SU-DHL-6 (cell line): ENCODE measurements at regions not wholly inside any gene's neighbourhood (a gene's known extent, or its start where the extent isn't known, plus 50 kb on each side); places are given as distances from the start of the nearest gene placed in this dataset.

Experiments used
- H2AFZ ChIP-seq: fragments of 200-600 bp; sonication (generic); 2 replicates; pipeline ENCODE4 v1.6.1; 2014; ENCODE audit warnings: low read depth, mild to moderate bottlenecking, moderate library complexity, mixed read lengths, antibody characterized with exemption, low read length; ENCODE audit not compliant: severe bottlenecking
- H3F3A ChIP-seq: fragments of 200-600 bp; shearing (Covaris generic); 2 replicates; pipeline ENCODE4 v1.6.0; 2016; ENCODE audit warnings: antibody characterized with exemption, mild to moderate bottlenecking; ENCODE audit not compliant: insufficient read depth
- H3K27ac ChIP-seq: fragments of 200-600 bp; sonication (generic); 2 replicates; pipeline ENCODE4 v1.5.1; 2016; ENCODE audit warnings: low read depth, mild to moderate bottlenecking, low read length, moderate library complexity, mixed read lengths
- H3K27me3 ChIP-seq: fragments of 200-600 bp; sonication (generic), shearing (Covaris generic); 2 replicates; pipeline ENCODE4 v1.6.0; 2014; ENCODE audit warnings: mild to moderate bottlenecking, low read length
- H3K36me3 ChIP-seq: fragments of 200-600 bp; sonication (generic); 2 replicates; pipeline ENCODE4 v1.6.1; 2014; ENCODE audit warnings: mild to moderate bottlenecking, low read length, mixed read lengths
- H3K4me2 ChIP-seq: fragments of 300-600, 200-600 bp; shearing (Covaris generic), sonication (generic); 2 replicates; pipeline ENCODE4 v1.6.0; 2014; ENCODE audit warnings: low read length, low read depth, mild to moderate bottlenecking; ENCODE audit not compliant: poor library complexity, severe bottlenecking
- H3K4me3 ChIP-seq: fragments of 200-600 bp; sonication (generic); 2 replicates; pipeline ENCODE4 v1.5.1; 2014; ENCODE audit warnings: antibody characterized with exemption, low read length, mild to moderate bottlenecking, mixed read lengths; ENCODE audit not compliant: insufficient read depth, poor library complexity, severe bottlenecking
- H3K79me2 ChIP-seq: fragments of 200-600 bp; sonication (generic); 2 replicates; pipeline ENCODE4 v1.6.1; 2014; ENCODE audit warnings: mild to moderate bottlenecking, low read length, moderate library complexity; ENCODE audit not compliant: insufficient read depth
- H3K9ac ChIP-seq: fragments of 200-600 bp; sonication (generic); 2 replicates; pipeline ENCODE4 v1.7.0; 2014; ENCODE audit warnings: mild to moderate bottlenecking, low read length
- H3K9me2 ChIP-seq: fragments of 200-600 bp; sonication (generic); replicated peaks from 2 replicates; pipeline ENCODE4 v1.6.1; 2014; ENCODE audit warnings: low read length; ENCODE audit not compliant: insufficient read depth
- H3K9me3 ChIP-seq: fragments of 200-600 bp; sonication (generic); 2 replicates; pipeline ENCODE4 v1.6.1; 2014; ENCODE audit warnings: low read length, mixed read lengths; ENCODE audit not compliant: insufficient read depth
- H4K20me1 ChIP-seq: fragments of 200-600 bp; sonication (generic); 2 replicates; pipeline ENCODE4 v1.6.1; 2014; ENCODE audit warnings: low read depth, mild to moderate bottlenecking, antibody characterized with exemption, low read length, moderate library complexity, mixed read lengths
- EZH2phosphoT487 ChIP-seq: fragments of 200-600 bp; sonication (generic), shearing (Covaris generic); conservative IDR thresholded peaks from 2 replicates; pipeline ENCODE4 v1.6.1; 2018; ENCODE audit warnings: mild to moderate bottlenecking, antibody characterized with exemption, low read length, moderate library complexity, mixed read lengths
- TF ChIP-seq, protein P1 (sequence below): fragments of 200-600 bp; sonication (generic); IDR thresholded peaks from one replicate; pipeline ENCODE4 v1.5.1; 2017; ENCODE audit warnings: antibody characterized with exemption, mild to moderate bottlenecking, low read length, moderate library complexity; ENCODE audit not compliant: insufficient read depth, poor library complexity, severe bottlenecking

- Histone ChIP-seq H3K4me2 (no peak overlapping the region), H4K20me1 (no peaks in the 10 kb centered on the region), H3K27me3 (no peaks in the 10 kb centered on the region), H3K9me2 (no peaks in the 10 kb centered on the region), H3K36me3 (no peaks in the 10 kb centered on the region), H3F3A (no peaks in the 10 kb centered on the region), H3K4me3 (no peak overlapping the region), H3K9me3 (no peaks in the 10 kb centered on the region), H3K79me2 (no peaks in the 10 kb centered on the region), H2AFZ (no peak overlapping the region), H3K27ac (no peak overlapping the region), H3K9ac (no peak overlapping the region)
- TF ChIP-seq EZH2phosphoT487: no peak
- TF ChIP-seq, protein P1, sequence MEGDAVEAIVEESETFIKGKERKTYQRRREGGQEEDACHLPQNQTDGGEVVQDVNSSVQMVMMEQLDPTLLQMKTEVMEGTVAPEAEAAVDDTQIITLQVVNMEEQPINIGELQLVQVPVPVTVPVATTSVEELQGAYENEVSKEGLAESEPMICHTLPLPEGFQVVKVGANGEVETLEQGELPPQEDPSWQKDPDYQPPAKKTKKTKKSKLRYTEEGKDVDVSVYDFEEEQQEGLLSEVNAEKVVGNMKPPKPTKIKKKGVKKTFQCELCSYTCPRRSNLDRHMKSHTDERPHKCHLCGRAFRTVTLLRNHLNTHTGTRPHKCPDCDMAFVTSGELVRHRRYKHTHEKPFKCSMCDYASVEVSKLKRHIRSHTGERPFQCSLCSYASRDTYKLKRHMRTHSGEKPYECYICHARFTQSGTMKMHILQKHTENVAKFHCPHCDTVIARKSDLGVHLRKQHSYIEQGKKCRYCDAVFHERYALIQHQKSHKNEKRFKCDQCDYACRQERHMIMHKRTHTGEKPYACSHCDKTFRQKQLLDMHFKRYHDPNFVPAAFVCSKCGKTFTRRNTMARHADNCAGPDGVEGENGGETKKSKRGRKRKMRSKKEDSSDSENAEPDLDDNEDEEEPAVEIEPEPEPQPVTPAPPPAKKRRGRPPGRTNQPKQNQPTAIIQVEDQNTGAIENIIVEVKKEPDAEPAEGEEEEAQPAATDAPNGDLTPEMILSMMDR: no peak
Observed at GRCh38 chr3:18789734-18790133, 358.6 kb upstream of the KCNH8 start.

GRCh38 chr3:18787441-18787840 is 360.9 kb upstream of the KCNH8 start:
- no peaks in the 10 kb centered on the region for H3K79me2 ChIP-seq
- H4K20me1 ChIP-seq: no peaks in the 10 kb centered on the region
- no peak overlapping the region for H3K9ac ChIP-seq
- H3K9me2 ChIP-seq: no peaks in the 10 kb centered on the region
- no peak overlapping the region for H3K27ac ChIP-seq
- no peaks in the 10 kb centered on the region for H3K9me3 ChIP-seq
- no peaks in the 10 kb centered on the region for H3K36me3 ChIP-seq
- no peaks in the 10 kb centered on the region for H3K27me3 ChIP-seq
- H3K4me3 ChIP-seq: no peak overlapping the region
- H3F3A ChIP-seq: no peaks in the 10 kb centered on the region
- TF ChIP-seq, protein P1: no peak
- no peak for TF ChIP-seq EZH2phosphoT487
- H2AFZ ChIP-seq: no peak overlapping the region
- H3K4me2 ChIP-seq: no peak overlapping the region

GRCh38 chr3:18786650-18787323 is 361.5 kb upstream of the KCNH8 start:
- H4K20me1 ChIP-seq: no peaks in the 10 kb centered on the region
- TF ChIP-seq EZH2phosphoT487: no peak
- TF ChIP-seq, protein P1: no peak
- H2AFZ ChIP-seq: no peak overlapping the region
- H3K9ac ChIP-seq: no peak overlapping the region
- no peak overlapping the region for H3K27ac ChIP-seq
- no peaks in the 10 kb centered on the region for H3F3A ChIP-seq
- H3K36me3 ChIP-seq: no peaks in the 10 kb centered on the region
- H3K27me3 ChIP-seq: no peaks in the 10 kb centered on the region
- H3K4me3 ChIP-seq: no peak overlapping the region
- no peaks in the 10 kb centered on the region for H3K79me2 ChIP-seq
- no peaks in the 10 kb centered on the region for H3K9me3 ChIP-seq
- no peak overlapping the region for H3K4me2 ChIP-seq
- H3K9me2 ChIP-seq: no peaks in the 10 kb centered on the region
